ENCODE measurements at regions not wholly inside any gene's neighbourhood (a gene's known extent, or its start where the extent isn't known, plus 50 kb on each side); places are given as distances from the start of the nearest gene placed in this dataset.

GRCh38 chr3:182136008-182136910, 424.5 kb downstream of the SOX2 start:
- no peaks in the 10 kb centered on the region for H3K36me3 ChIP-seq (ENCODE audit: insufficient read depth, low read length)
- no peak overlapping the region for H3K27ac Mint-ChIP-seq (ENCODE audit: unreplicated experiment)
- H3K4me1 ChIP-seq (ENCODE audit: insufficient read depth, low read length): no peaks in the 10 kb centered on the region
- peaks cover 5% of the 10 kb centered on the region for H3K27me3 Mint-ChIP-seq (ENCODE audit: low read depth, unreplicated experiment)
- no peak overlapping the region for H3K4me2 ChIP-seq (ENCODE audit: low read length)
- no peaks in the 10 kb centered on the region for H3K9me3 Mint-ChIP-seq (ENCODE audit: unreplicated experiment)
- H3K36me3 Mint-ChIP-seq (ENCODE audit: low read depth, unreplicated experiment): no peaks in the 10 kb centered on the region
- no peaks in the 10 kb centered on the region for H3K27me3 ChIP-seq (ENCODE audit: insufficient read depth, low read length)
- H3K4me3 Mint-ChIP-seq (ENCODE audit: unreplicated experiment): no peak overlapping the region
- H3K4me3 ChIP-seq (ENCODE audit: insufficient read depth, low read depth, low read length): no peak overlapping the region
- no peak overlapping the region for H2AFZ ChIP-seq (ENCODE audit: low read depth, low read length)
- no peak for DNase-seq (ENCODE audit: low read depth)
- H3K9me3 ChIP-seq (ENCODE audit: insufficient read depth, low read depth, low read length): no peaks in the 10 kb centered on the region
- no peak overlapping the region for H3K27ac ChIP-seq (ENCODE audit: low read depth, low read length)
- H3K9ac ChIP-seq (ENCODE audit: low read length): no peak overlapping the region
- no peaks in the 10 kb centered on the region for H3K79me2 ChIP-seq (ENCODE audit: insufficient read depth, low read length)
- TF ChIP-seq CTCF (IDR thresholded peaks at IDR 0.05; ENCODE audit: insufficient read depth, low read depth, low read length): no peak
- no peak for TF ChIP-seq EZH2 (IDR thresholded peaks at IDR 0.05; ENCODE audit: insufficient read depth, low read length)
- H4K20me1 ChIP-seq (ENCODE audit: insufficient read depth, low read length): no peaks in the 10 kb centered on the region
- FAIRE-seq: no peak
- peaks cover 11% of the 10 kb centered on the region for H3K4me1 Mint-ChIP-seq (ENCODE audit: low read depth, unreplicated experiment)

GRCh38 chr3:182138393-182138792, 426.7 kb downstream of the SOX2 start:
- no peak for TF ChIP-seq EZH2 (IDR thresholded peaks at IDR 0.05; ENCODE audit: insufficient read depth, low read length)
- TF ChIP-seq CTCF (IDR thresholded peaks at IDR 0.05; ENCODE audit: insufficient read depth, low read depth, low read length): no peak
- Histone ChIP-seq H3K4me1 (ENCODE audit: insufficient read depth, low read length) (no peaks in the 10 kb centered on the region), H3K36me3 (ENCODE audit: insufficient read depth, low read length) (no peaks in the 10 kb centered on the region), H3K4me3 (ENCODE audit: insufficient read depth, low read depth, low read length) (no peak overlapping the region), H3K4me2 (ENCODE audit: low read length) (no peak overlapping the region), H2AFZ (ENCODE audit: low read depth, low read length) (no peak overlapping the region), H4K20me1 (ENCODE audit: insufficient read depth, low read length) (no peaks in the 10 kb centered on the region), H3K79me2 (ENCODE audit: insufficient read depth, low read length) (no peaks in the 10 kb centered on the region), H3K9me3 (ENCODE audit: insufficient read depth, low read depth, low read length) (no peaks in the 10 kb centered on the region), H3K9ac (ENCODE audit: low read length) (no peak overlapping the region), H3K27me3 (ENCODE audit: insufficient read depth, low read length) (no peaks in the 10 kb centered on the region), H3K27ac (ENCODE audit: low read depth, low read length) (no peak overlapping the region)
- Mint-ChIP-seq H3K4me1 (ENCODE audit: low read depth, unreplicated experiment) (peaks cover 9% of the 10 kb centered on the region), H3K36me3 (ENCODE audit: low read depth, unreplicated experiment) (no peaks in the 10 kb centered on the region), H3K27me3 (ENCODE audit: low read depth, unreplicated experiment) (peaks cover 5% of the 10 kb centered on the region), H3K4me3 (ENCODE audit: unreplicated experiment) (no peak overlapping the region), H3K9me3 (ENCODE audit: unreplicated experiment) (no peaks in the 10 kb centered on the region), H3K27ac (ENCODE audit: unreplicated experiment) (no peak overlapping the region)
- FAIRE-seq (no peak), DNase-seq (ENCODE audit: low read depth) (no peak)

Data from astrocyte (in vitro differentiated cells and primary cell).